ENCODE measurements at regions not wholly inside any gene's neighbourhood (a gene's known extent, or its start where the extent isn't known, plus 50 kb on each side); places are given as distances from the start of the nearest gene placed in this dataset.
A peak's percentile ranks its signal among the peaks of the same experiment; 100 is the strongest.

DNA sequence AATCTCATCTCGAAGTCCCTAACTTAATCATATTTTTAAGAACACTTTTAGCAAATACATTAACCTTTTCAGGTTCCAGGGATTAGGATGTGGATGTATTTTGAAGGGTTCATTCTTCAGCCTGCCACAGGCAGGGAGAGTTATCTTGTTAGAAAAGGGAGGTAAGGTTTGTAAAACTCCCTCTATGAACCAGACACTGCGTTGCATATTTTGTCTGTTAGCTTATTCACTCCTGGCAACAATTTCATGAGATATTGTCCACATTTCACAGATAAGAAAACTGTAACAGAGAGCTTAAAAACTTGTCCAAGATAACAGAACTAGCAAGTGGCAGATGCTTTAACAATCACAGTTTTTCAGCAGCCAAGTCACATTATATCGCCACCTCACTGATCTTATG is 155.4 kb downstream of the DIPK2A start:
- no peaks in the 10 kb centered on the region for H3K4me1 ChIP-seq
- no peak for DNase-seq (ENCODE audit: low spot score in 2 of 2)
- H3K9me3 ChIP-seq = peaks cover 0 to 3% of the 10 kb centered on the region in 2 donors
- no peak overlapping the region for H3K4me3 ChIP-seq
- H3K27ac ChIP-seq = no peak overlapping the region
- H3K36me3 ChIP-seq = no peaks in the 10 kb centered on the region
- H3K27me3 ChIP-seq = no peaks in the 10 kb centered on the region
- intact Hi-C loops (cut with DNase I; ENCODE audit: low total_unique reads) = no loop called here
- TF ChIP-seq POLR2AphosphoS5 (IDR thresholded peaks at IDR 0.05) (no peak), POLR2A (IDR thresholded peaks at IDR 0.05) (no peak)
- TF ChIP-seq, protein P1, sequence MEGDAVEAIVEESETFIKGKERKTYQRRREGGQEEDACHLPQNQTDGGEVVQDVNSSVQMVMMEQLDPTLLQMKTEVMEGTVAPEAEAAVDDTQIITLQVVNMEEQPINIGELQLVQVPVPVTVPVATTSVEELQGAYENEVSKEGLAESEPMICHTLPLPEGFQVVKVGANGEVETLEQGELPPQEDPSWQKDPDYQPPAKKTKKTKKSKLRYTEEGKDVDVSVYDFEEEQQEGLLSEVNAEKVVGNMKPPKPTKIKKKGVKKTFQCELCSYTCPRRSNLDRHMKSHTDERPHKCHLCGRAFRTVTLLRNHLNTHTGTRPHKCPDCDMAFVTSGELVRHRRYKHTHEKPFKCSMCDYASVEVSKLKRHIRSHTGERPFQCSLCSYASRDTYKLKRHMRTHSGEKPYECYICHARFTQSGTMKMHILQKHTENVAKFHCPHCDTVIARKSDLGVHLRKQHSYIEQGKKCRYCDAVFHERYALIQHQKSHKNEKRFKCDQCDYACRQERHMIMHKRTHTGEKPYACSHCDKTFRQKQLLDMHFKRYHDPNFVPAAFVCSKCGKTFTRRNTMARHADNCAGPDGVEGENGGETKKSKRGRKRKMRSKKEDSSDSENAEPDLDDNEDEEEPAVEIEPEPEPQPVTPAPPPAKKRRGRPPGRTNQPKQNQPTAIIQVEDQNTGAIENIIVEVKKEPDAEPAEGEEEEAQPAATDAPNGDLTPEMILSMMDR (IDR thresholded peaks at IDR 0.05) = no peak

DNA sequence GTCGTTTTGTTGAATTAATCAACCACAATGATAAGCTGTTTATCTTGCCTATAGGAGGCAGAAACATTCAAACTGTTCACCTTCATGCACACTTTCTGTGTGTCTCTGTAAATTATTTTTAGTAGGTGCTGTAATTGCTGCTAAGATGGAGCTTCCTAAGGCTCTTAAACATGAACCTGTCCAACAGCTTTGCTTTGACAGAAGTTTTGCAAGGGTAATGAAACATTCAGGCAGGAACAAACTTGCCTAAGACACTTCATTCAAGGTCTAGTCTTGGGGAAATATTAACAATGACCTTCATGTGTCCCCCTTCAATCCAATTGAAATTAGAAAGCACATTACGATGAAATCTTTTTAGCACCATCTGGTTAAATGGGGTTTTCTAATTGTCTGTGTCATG is 156.1 kb downstream of the DIPK2A start:
- peaks cover 0 to 3% of the 10 kb centered on the region in 2 donors for H3K9me3 ChIP-seq
- intact Hi-C loops (cut with DNase I; ENCODE audit: low total_unique reads) = loop anchor here (2.0 kb wide), 1 partner anchor 51 kb away; no protein-coding TSS in a partner anchor
- no peaks in the 10 kb centered on the region for H3K36me3 ChIP-seq
- peak overlapping the region; percentile 37 to 64 for H3K27ac ChIP-seq
- H3K27me3 ChIP-seq = no peaks in the 10 kb centered on the region
- TF ChIP-seq POLR2AphosphoS5 (IDR thresholded peaks at IDR 0.05) = no peak
- TF ChIP-seq, protein P1 (IDR thresholded peaks at IDR 0.05) = no peak
- no peak for TF ChIP-seq POLR2A (IDR thresholded peaks at IDR 0.05)
- H3K4me1 ChIP-seq = no peaks in the 10 kb centered on the region
- DNase-seq (ENCODE audit: low spot score in 2 of 2) = no peak
- H3K4me3 ChIP-seq = no peak overlapping the region

DNA sequence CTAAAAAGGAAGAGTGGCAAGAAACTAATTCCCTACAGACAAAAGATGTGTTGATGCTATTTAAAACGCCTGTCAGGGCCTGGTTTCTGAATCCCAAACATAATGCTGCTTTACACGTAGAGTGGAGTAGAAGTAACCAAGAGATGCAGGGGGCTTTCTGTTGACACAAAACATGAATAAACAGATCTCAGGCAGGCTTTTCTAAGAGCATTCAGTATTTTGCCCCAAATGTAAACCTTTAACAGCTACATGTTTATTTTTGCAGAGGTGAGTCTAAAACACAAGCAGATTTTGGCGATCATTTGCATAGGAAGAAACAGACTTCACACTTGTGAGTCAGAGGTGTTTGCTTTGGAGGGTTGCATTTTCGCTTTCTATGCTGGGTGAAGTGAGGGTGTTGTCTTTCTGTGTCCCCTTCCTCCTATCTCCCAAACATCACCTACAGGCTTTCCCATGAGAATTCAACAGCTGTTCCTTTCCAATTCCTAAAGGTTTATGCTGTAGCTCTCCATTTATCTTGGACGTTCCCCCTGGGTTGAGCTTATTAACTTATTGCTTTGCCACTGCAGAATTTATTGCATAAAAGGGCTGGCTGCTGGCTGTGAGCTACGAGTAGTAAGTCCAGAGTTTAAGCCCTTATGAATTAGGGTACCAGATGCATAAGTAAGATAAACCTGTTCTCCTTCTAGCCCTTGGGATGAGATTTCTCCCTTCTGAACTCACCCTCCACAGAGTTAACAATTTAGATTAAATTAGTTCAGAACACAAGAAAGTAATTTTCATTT is 156.7 kb downstream of the DIPK2A start:
- TF ChIP-seq POLR2AphosphoS5 (IDR thresholded peaks at IDR 0.05) (no peak), POLR2A (IDR thresholded peaks at IDR 0.05) (no peak)
- TF ChIP-seq, protein P1 (IDR thresholded peaks at IDR 0.05) = no peak
- Histone ChIP-seq H3K27me3 (no peaks in the 10 kb centered on the region), H3K4me3 (no peak overlapping the region), H3K9me3 (peaks cover 0 to 3% of the 10 kb centered on the region in 2 donors), H3K36me3 (no peaks in the 10 kb centered on the region), H3K4me1 (no peaks in the 10 kb centered on the region), H3K27ac (peak overlapping the region; percentile 37 to 64)
- no peak for DNase-seq (ENCODE audit: low spot score in 2 of 2)
- intact Hi-C loops (cut with DNase I; ENCODE audit: low total_unique reads) = loop anchor here (2.0 kb wide), 1 partner anchor 51 kb away; no protein-coding TSS in a partner anchor

DNA sequence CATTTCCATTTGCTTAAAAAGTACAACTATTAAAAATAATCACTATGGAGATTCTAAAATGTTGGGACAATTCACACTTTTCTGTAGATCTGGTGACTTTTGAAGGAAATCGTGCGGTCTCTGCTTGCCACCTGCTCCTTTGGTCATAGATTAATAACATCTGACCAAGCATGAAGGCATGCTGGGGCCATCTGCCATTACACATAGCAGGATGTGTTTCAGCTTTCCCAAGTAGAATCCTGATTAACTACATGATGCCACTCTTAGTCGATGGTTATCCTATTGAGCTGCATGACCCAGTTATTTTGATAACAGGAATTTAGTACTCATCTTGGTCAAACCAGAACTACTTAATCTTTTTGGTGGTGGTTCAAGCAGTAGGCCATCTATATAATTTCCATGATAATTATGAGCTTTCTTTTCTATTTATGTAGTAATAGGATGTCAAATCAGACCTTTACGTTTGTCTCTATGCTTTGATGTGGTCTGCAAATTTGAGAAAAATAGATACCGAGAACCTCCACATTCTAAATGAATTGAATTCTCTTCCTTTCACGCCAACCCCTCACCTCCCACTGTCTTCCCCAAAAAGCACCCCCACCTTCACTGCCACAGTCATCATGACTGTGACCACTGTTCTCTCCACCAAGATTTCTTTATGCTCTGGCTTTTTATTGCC is 158.1 kb downstream of the DIPK2A start:
- no peak for DNase-seq (ENCODE audit: low spot score in 2 of 2)
- intact Hi-C loops (cut with DNase I; ENCODE audit: low total_unique reads) = loop anchor here (2.0 kb wide), 1 partner anchor 53 kb away; no protein-coding TSS in a partner anchor
- Histone ChIP-seq H3K36me3 (no peaks in the 10 kb centered on the region), H3K4me1 (no peaks in the 10 kb centered on the region), H3K27me3 (no peaks in the 10 kb centered on the region), H3K4me3 (no peak overlapping the region), H3K27ac (no peak overlapping the region), H3K9me3 (peaks cover 0 to 3% of the 10 kb centered on the region in 2 donors)
- TF ChIP-seq POLR2AphosphoS5 (IDR thresholded peaks at IDR 0.05) = no peak
- TF ChIP-seq, protein P1 (IDR thresholded peaks at IDR 0.05) = no peak
- TF ChIP-seq POLR2A (IDR thresholded peaks at IDR 0.05) = no peak

DNA sequence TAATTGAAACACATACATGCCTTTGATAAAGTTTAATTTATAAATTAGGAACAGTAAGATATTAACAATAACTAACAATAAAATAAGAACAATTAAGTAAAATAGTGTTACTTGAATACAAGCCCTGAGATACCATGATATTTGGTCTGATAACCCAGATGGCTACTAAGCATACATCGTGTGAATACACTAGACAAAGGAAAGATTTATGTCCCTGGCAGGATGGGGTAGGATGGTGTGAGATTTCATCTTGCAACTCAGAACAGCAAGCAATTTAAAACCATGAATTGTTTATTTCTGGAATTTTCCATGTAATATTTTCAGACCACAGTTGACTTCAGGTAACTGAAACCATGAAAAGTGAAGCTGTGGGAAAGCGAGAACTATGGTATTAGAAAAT is 169.5 kb downstream of the DIPK2A start:
- H3K9me3 ChIP-seq = peaks cover 0 to 5% of the 10 kb centered on the region in 2 donors
- no peaks in the 10 kb centered on the region for H3K36me3 ChIP-seq
- H3K27ac ChIP-seq = no peak overlapping the region
- H3K4me1 ChIP-seq = no peaks in the 10 kb centered on the region
- no peaks in the 10 kb centered on the region for H3K27me3 ChIP-seq
- intact Hi-C loops (cut with DNase I; ENCODE audit: low total_unique reads) = no loop called here
- no peak for TF ChIP-seq POLR2A (IDR thresholded peaks at IDR 0.05)
- TF ChIP-seq, protein P1 (IDR thresholded peaks at IDR 0.05) = no peak
- no peak for TF ChIP-seq POLR2AphosphoS5 (IDR thresholded peaks at IDR 0.05)
- H3K4me3 ChIP-seq = no peak overlapping the region
- DNase-seq (ENCODE audit: low spot score in 2 of 2) = no peak

Data from breast epithelium (tissue), 4 donors.